Occipital lobe (tissue), 1 donor: ENCODE measurements at regions not wholly inside any gene's neighbourhood (a gene's known extent, or its start where the extent isn't known, plus 50 kb on each side); places are given as distances from the start of the nearest gene placed in this dataset.
"Not testable (repeated sequence)": the region's sequence is repeated elsewhere in the genome, so short reads cannot be mapped to it uniquely, and the experiment has no call there.

Experiments used
- DNase-seq: peaks from one replicate; lab custom pipeline; 2025; lab: John Stamatoyannopoulos, UW

GRCh38 chr13:66237411-66238062 lies 992.6 kb downstream of the PCDH9 start:
- no peak for DNase-seq

GRCh38 chr13:66234159-66234558 lies 996.0 kb downstream of the PCDH9 start:
- no peak for DNase-seq

- not testable (repeated sequence) for DNase-seq
Observed at GRCh38 chr13:66231958-66232357, 998.2 kb downstream of the PCDH9 start.

DNA sequence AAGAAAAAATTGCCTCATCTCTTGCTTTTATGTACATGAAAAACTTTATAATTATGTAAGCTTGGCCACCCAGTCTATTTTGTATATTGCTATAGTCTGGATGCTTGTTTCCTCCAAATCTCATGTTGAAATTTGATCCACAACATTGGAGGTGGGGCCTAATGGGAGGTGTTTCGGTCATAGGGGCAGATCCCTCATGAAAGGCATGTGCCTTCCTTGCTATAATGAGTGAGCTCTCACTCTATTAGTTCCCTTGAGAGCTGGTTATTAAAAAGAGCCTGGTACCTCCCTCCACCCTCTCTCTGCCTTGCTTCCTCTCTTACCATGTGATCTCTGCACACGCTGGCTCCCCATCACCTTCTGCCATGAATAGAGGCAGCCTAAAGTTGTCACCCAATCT lies 1005.1 kb downstream of the PCDH9 start:
- DNase-seq = no peak

- no peak for DNase-seq
Observed at GRCh38 chr13:66224663-66225062, 1005.5 kb downstream of the PCDH9 start.

- DNase-seq = no peak
Observed at GRCh38 chr13:66222926-66223325, 1007.2 kb downstream of the PCDH9 start.

- DNase-seq = no peak
Observed at GRCh38 chr13:66222127-66222526, 1008.0 kb downstream of the PCDH9 start.

- DNase-seq = no peak
Observed at GRCh38 chr13:66219506-66219905, 1010.6 kb downstream of the PCDH9 start.

GRCh38 chr13:66218583-66218982 lies 1011.6 kb downstream of the PCDH9 start:
- no peak for DNase-seq

- no peak for DNase-seq
Observed at GRCh38 chr13:66216728-66217127, 1013.4 kb downstream of the PCDH9 start.

DNA sequence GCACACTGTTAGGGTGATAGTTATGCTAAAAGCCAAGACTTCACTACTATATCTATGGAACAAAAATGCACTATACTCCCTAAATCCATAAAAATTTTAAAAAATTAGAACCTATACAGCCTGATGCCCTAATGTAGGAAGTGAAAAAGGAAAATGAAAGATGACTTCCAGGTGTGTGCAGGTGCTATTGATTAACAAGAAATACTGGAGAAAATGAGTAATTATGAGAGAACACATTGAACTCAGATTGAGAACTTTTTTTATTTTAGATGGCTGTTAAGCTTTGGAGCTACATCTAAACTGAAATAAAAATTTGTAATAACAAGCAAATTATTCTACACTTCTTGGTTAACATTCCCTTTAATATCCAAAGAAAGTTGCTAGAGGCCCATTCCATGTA lies 1015.7 kb downstream of the PCDH9 start:
- no peak for DNase-seq

DNA sequence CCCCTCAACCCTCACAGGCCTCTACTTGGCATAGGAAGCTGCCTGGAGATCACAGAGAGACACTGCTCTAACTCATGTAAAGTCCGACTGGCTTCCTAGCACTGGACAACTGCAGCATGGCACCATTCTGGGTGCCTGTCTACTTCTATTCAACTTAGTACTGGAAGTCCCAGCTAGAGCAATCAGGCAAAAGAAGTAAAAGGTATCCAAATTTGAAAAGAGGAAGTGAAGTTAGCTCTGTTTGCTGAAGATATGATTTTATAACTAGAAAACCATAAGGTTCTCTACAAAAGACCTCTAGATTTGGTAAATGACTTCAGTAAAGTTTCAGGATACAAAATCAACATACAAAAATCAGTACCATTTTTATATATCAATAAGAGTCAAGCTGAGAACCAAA lies 1017.6 kb downstream of the PCDH9 start:
- no peak for DNase-seq

DNA sequence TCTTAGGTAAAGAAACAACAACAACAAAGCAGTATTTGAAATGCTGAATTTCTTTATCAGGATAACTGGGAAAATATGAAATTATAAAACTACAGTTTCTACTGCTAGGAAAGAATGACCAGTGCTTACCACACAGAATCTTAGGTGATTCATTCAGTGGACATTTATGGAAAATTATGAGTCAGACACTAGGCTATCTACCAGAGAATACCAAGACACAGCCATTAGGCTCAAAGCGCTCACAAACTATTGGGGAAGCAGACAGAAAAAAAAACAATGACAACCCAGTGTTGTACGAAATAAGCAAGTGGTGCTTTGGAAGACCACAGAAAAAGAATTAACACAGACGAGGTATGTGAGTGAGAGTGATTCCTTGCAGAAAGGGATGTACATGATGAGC lies 1019.5 kb downstream of the PCDH9 start:
- no peak for DNase-seq

- DNase-seq = no peak
Observed at GRCh38 chr13:66208589-66208988, 1021.5 kb downstream of the PCDH9 start.

DNA sequence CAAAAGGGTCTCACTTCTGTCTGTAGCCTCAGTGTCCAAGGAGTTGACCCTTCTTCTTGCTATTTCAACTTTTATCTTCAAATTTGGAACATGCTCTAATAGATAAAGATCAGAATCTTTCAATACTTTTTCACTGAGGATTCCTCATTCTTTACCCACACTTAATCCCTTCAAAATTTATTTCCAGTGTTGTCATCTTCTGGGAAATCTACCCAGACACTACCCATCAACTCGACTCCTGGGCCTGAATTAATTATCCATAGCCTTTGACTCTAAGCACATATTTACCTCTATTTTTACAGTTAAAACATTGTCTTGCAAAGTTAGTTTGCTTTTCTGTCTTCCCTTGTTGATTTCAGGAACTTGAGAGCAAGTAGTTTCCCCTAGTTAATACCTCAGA lies 1022.5 kb downstream of the PCDH9 start:
- DNase-seq = no peak

- no peak for DNase-seq
Observed at GRCh38 chr13:66205807-66206206, 1024.3 kb downstream of the PCDH9 start.

DNA sequence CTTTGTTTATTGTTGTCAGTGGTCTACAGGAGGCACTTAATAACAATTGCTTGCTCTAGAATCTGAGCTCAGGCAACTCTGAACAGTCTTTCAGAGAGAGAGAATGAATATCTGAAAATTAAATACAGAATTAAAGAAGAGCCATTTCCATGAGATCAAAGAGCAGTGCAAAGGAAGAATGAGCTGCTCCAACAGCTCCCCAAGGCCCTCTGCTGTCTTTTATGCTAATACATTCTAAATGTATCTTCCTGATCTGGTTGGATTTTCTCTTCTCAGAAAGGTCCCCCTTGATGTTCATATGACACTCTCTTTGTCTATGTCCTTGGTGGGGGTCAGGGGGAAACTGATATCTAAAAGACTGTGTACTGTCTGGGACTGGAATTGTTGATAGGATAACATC lies 1029.6 kb downstream of the PCDH9 start:
- no peak for DNase-seq

GRCh38 chr13:66195238-66195637 lies 1034.9 kb downstream of the PCDH9 start:
- no peak for DNase-seq

DNA sequence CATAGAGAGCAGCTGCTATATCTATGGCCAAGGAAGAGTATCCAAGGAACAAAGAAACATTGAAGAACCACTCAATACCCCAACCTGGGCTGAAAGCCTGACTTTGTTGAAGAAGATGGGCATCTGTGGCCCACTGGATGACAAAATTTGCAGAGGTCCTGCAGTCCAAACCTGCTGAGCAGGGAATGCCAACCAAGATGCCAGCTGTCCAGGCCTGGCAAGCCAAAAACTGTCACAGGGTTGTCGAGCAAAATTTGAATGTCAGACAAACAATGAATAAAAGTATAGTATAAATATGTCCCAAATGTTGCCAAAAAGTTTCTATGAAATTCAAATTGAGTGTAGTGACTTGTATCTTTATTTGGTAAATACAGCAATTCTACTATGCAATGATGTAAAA lies 1040.2 kb downstream of the PCDH9 start:
- DNase-seq = no peak

- no peak for DNase-seq
Observed at GRCh38 chr13:66180836-66181235, 1049.3 kb downstream of the PCDH9 start.

DNA sequence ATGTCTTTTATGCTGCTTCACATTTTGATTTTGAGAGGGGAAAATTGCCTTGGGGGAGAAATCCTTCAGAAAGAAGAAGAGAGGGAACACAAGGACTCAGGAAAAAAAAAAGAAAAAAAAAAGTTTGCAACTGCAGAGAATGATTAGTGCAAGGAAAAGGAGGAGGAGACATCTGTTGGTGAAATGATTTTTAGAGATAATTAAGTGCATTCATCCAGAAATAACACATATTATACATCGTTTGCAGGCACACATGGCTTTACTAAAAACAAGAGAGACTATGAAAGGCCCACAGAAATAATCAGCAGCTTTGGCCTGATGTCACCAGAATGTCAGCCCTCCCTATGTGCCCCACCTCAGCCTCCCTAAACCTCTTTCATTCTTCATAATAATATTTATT lies 1058.2 kb downstream of the PCDH9 start:
- no peak for DNase-seq

- no peak for DNase-seq
Observed at GRCh38 chr13:66162470-66162869, 1067.7 kb downstream of the PCDH9 start.

DNA sequence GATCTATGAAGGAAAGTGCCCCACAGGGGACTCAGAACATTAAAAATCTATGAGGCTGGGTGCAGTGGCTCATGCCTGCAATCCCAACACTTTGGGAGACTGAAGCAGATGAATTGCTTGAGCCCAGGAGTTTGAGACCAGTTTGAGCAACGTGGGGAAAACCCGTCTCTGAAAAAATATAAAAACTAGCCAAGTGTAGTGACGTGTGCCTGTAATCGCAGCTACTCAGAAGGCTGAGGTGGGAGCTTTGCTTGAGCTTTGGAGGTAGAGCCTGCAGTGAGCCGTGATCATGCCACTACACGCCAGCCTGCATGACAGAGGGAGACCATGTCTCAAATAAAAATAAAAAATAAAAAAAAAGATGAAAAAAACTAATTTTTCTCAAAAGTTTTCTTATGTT lies 1070.6 kb downstream of the PCDH9 start:
- DNase-seq = no peak

- no peak for DNase-seq
Observed at GRCh38 chr13:66154976-66155375, 1075.2 kb downstream of the PCDH9 start.
